Umbilical cord (tissue), 1 donor: ENCODE measurements at regions not wholly inside any gene's neighbourhood (a gene's known extent, or its start where the extent isn't known, plus 50 kb on each side); places are given as distances from the start of the nearest gene placed in this dataset.

ENCODE experiments used
- DNase-seq: peaks from one replicate; pipeline ENCODE4 v3.0.0-alpha.2; 2015; ENCODE audit warnings: low spot score

DNA sequence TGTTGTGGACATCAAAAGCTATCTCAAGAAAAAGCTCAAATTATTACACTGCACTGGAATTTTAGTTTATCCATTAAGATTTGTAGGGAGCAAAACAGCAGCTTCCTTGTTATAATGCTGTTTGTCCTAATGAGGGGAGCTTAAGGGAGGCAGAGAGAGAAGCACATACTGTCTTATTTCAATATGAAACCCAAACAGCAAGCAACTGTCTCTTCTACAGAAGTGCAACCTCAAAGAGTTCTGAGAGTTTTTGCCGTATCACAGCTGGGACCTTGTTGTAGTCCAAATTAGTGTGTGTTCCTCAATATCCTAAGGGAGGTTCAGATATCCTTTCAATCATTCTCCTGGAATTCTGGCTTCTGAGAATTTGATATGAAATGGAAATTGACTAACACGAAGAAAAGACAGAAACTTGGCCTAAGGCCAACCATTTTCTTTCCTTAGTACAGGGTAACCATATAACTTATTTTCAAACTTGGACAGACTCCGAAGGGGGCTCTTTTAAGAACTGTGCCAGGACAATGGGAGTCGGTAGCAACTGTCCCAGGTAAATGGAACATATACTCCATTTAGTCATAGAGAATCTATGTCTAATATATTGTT lies 149.3 kb upstream of the CCN2 start:
- DNase-seq = peak; percentile 23

DNA sequence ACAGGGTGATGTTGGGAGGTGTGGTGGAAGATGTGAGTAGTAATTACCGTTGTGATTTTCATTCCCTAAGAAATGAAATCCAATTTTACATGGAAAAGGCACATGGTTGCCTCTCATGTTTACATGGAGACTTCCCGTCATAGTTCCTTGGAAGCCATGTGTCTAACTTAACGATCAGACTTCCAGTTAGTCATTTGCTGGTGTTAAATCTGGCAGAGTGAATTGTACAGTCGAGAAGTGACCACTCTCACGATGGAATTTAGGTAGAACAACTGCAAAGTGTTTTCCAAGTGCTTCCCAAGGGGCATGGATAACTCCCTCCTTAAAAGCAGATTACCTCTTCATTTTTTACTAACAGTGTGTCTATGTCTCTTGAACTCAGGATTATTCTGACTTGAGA lies 145.8 kb upstream of the CCN2 start:
- no peak for DNase-seq

DNA sequence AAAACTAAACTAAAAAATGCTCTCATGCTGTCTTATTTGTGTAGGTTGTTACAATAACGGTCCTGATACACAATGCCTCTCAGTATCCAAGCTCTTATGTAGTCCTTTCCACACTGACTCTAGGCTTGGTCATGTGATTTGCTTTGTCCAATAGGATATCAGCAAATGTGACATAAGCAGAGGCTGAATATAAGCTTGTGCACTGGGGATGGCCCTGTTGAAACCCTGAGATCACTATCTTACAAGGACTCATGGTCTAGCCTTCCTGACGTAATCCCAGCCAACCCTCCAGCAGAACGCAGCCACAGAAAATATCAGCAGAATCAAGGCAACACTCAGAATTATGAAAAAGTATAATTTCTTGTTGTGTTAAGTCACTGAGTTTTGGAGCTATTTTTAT lies 145.1 kb upstream of the CCN2 start:
- DNase-seq = no peak

DNA sequence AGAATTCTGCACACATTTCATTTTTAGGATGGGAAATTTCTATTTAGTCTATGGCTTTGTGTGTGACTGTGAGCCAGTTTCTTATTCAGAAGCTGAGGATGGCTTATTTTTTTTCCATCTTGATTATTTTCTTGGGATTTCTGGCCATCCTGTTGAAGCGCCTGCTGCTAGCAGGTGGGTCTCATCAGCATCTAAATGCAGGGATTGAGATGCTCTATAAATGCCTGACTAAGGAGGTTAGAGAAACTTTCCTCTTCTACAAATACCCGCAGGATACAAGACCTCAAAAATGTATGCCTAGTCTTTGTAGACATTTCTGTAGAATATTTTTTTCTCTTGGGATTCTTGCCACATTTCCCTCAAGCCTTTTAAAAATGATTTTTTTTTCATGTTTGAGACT lies 138.0 kb upstream of the CCN2 start:
- DNase-seq = no peak

DNA sequence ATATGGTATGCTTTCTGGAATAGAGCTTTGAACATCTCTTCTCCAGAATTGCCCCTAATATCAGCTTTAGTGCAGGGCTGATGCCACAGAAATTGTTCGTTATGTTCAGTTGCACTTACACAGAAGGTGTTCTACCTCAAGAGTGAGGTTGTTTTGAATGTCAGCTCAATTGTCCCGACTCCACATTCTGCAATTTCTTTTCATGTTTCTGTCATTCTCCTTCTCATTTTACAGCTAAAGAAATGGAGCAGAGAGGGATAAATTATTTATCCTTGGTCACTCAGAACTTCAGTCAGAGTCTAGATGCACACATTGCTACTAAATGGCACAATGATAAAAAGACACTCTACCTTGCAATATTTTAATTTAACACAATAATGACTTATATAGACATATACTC lies 137.0 kb upstream of the CCN2 start:
- DNase-seq = no peak

DNA sequence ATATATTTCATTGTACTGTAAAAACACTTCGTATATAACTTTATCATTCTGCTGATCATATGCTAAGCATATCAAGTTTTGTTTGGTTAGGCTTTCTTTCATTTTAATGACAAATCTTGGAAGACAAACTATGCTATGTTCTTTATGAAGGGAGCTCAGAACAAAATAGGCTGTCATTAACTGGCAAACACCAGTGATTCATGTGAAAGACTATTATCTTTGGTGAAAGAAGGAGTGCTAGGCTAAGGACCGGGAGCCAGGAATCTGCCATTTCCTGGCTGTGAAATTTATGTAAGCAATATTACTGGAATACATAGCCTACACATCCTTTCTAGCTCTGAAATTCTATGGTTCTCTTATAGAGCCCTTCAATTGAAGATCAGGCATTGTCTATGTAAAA lies 136.2 kb upstream of the CCN2 start:
- DNase-seq = peak; percentile 32

DNA sequence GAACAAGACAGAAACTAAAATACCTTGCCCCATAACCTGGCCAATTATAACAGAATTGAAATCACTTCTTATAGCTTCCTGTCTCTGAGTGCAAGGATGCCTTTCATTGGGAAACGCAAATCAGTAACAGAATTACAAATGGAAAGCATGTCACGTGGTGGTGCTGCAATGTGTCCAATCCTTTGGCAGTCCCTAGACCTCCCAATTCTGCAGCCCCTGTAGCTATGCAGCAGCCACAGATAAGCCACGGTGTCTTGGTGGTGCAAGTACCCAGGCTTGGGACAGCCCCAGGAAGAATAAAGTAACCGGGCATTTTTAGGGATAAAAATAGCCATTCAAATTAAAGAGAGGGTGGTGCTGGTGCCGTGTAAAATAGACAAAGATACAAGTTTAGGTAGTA lies 134.6 kb upstream of the CCN2 start:
- DNase-seq = no peak

DNA sequence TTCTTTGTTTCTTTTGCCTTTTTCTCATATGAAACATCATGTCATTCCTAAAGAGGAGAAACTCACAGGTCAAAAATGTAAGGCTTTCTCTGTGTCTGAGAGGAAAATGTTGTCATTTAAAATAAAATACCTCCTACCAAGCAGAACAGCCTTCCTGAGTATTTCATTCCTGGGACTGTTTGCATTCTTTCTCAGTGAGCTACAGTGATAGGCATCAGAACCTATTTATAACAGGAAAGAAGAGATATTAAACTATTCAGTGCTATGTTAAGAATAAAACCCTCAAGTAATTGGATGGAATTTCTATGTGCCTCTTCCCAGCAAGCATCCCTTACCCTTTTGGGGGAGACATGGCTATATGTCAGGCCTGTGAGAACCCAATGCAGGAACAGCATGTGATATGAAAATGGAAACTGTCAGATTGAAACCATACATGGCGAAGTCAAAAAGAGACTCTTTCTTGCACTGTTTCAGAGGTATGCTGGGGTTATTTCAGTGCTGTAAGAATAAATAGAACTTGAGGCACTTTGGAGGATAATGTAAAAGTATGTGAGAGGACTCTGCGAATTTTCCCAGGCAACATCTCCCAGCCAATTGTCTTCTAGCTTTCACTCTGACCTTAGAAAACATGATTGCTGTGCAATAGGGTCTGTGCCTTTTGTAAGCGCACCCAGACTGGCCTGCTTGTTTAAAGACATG lies 133.8 kb upstream of the CCN2 start:
- peak; percentile 77 for DNase-seq

DNA sequence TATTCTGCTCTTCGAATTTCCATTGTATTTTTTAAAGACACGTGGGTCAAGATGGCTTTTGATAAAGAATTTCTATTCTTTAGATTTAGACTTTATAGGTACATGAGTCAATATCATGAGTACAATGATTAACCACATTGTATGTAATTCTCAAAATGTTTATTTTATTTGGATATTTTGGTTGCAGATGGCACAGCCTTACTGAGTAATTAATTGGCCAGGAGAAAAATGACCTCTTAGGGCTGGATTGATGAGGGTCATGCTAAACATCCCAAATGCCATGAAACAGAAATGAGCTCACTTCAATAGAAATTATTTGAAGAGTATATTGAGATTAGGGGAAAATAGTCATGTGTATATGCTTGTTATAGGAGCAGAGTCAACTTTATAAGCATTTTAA lies 131.2 kb upstream of the CCN2 start:
- no peak for DNase-seq

DNA sequence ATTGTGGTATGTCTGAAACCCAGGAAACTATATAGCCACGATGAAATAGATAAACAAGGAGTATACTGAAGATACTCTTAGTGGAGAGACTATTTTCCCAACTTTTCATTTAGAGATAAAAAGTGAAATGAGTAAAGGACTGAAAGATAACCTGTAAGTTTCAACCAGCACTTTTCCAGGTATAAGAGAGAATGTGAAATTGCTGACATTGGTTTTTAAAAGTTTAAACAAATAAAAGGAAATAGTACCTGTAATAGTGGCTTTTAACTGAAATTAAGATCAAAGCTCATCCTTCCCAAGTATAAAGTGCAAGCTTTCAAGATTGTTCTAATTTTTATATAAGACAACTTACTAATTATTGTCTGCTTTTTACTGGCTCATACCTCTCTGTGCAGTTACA lies 130.2 kb upstream of the CCN2 start:
- no peak for DNase-seq

DNA sequence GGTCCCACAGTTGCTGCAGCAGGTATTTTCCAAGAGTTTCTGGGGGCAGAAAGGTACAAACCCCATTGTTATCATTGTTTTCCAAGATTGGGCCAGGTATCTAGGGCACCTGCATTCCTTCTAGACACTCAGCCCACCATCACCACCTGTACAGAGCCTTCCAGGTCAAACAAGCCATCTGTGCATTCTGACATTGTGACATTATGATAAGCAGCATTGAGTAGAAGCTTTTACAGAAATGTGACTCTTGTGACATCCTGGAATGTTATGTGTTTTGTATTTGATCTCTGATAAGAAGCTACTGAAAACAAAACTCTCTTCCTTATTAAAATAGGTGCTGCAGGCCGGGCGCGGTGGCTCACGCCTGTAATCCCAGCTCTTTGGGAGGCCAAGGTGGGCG lies 128.1 kb upstream of the CCN2 start:
- DNase-seq = no peak

DNA sequence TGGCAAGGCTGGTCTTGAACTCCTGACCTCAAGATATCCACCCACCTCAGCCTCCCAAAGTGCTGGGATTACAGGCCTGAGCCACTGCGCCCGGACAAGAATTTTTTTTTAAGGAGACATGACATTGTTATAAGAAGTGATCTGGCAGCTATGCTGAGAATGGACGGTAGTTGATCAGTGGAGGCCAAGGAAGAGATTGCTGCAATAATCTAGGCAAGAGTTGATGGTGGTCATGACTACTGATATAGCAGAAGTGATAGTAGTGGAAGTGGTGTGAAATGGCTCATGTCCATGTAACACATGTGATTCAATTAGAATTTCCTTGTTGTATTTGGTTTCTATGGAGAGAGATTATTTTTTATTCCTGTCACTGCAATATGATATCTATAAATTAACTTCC lies 125.3 kb upstream of the CCN2 start:
- DNase-seq = no peak

DNA sequence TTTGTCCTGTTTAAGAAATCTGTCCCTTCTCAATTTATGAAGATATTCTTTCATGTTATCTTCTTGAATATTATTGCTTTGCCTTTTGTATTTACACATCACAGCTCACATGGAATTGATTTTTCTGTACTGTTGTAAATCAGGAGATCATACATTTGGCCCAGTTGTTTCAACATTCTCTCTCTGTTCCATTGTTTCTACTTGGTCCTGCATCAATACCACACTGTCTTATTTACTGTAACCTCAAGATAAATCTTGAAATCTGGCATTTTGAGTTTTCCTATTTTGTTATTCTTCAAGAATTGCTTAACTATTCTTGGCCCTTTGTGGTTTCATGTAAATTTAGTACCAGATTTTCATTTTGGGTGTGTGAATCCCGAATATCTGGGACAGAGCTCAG lies 121.7 kb upstream of the CCN2 start:
- DNase-seq = no peak

DNA sequence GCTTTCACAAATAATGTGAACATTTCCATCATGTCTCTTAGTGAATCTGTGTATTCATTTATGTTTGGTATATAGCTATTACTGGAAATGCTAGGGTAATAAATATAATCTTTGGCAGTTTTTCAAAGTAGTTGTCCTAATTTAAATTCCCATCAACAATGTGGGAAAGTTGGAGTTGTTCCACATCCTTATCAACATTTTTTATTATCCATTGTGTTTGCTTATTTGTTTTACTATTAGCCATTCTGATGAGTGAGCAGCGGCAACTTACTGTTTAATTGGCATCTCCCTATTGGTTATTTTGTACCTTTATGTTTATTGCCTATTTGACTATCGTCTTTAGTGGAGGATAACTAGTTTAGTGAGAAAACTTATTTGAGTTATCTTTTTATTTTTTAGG lies 121.1 kb upstream of the CCN2 start:
- no peak for DNase-seq

DNA sequence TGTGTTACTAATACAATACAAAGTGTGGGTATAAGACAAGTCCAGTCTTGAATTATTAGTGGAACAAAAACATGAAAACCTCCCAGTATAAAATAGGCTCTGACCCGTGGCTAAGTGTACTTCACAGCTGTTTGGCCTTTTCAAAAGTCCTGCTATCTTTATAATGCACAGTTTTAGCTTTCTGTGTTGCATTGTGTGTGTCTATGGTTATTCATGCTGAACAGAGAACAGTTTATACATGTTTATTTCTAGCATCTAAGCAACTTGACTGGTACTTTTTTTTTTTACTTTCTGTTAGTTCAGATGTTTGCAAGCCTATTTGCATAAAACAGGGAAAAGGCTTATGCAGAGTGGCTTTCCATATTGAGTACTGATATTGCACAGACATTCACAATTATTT lies 119.2 kb upstream of the CCN2 start:
- DNase-seq = no peak

DNA sequence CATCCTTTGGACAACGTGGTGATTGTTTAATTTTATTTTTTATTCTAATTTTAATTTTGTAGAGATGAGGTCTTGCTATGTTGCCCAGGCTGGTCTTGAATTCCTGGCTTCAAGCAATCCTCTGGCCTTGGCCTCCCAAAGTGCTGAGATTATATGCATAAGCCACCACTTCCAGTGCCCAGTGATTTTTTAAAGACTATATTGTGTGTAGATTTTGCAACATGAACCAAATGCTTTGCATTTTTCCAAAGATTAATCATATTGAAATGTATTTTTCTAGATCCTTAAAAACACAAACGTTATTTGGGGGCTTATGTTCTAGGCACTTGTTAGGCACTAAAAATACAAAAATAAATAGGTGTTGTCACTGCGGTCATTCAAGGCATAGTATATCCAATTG lies 117.6 kb upstream of the CCN2 start:
- DNase-seq = no peak

DNA sequence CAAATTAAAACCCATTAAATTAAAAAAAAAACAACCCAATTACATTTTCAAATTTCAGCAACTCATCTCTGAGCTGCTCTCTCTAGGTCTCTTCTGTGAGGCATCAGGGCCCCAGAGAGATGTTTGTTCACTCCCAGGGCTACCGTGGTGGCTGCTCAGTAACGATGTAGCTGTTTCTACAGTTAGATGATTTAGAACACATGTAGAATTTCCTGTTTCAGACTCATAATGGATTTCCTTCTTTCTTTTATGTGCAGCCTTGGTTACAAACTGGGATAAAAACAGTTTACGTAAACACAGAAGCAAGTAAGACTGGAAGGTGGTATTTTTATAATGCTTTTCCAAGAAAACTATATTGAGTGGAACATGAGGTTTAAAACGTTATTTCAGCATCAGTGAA lies 116.1 kb upstream of the CCN2 start:
- peak; percentile 27 for DNase-seq

DNA sequence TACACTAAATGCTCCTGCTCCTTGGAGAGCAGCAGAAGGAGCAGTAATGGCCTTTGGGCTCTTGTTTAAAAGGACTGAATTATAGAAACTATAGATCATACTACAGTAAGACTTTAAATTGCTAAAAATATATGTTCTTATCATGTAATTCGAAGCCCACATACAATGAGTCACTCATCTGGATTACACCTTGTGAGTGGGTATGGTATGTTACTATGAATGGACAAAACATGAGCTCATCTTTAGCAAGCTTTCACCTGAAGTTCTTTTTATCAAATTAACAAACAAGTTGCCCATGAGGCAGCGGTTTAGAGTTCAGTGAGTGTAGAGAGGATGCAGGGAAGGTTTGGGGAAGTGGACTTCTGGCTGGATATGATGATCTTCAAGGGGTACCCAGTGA lies 114.4 kb upstream of the CCN2 start:
- DNase-seq = no peak

DNA sequence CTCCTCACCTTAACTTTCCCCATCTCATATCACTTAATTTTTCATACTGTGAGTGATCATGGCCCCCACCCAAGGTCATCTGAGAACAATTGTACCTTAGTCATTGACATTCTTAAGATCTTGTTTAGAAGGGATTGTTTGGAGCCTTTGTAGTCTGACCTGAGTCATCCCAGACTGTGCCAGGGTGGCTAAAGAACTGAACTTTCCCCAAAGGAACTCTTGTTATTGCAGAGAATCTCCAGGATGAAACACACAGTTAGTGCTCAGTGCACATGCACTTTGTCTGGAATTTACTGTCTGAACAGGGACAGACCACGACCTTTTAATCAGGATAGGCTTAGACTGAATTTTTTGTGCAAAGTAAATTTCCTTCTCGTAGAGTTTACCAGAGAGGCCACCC lies 112.6 kb upstream of the CCN2 start:
- DNase-seq = peak; percentile 38

DNA sequence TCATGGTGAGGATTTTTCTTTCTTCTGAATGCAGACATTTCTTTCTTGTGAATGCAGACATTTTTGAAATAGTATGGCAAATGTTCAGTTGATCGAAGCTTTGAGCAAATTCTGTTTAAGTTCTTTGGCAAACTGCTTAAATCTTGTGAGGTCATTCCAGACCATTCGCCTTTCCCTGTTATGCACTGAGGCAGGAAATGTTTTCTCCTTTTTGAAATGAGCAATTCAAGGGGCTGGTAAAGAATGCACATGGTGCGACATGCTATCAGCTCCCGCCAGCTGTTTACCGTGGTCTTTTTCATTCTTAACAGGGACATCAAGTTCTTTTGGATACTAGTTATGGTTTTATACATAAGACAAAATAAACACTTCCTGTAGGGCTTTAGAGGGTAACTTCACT lies 112.0 kb upstream of the CCN2 start:
- DNase-seq = peak; percentile 53

DNA sequence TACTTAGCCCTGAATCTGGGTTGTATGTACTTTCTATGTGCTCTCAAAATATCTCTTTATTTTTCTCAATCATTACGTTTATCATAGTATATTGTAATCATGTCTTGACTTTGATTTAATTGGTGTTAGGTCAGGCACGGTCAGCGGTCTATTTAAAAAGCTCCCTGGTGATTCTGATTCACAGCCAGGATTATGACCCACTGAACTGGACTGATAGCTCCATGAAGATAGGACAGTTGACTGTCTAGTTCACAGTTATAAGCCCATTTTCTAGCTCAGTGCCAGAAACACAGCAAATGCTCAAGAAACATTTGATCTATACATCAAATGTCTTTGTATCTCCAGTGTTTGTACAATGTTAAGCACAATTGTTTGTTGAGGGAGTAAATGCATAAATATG lies 111.5 kb upstream of the CCN2 start:
- no peak for DNase-seq

DNA sequence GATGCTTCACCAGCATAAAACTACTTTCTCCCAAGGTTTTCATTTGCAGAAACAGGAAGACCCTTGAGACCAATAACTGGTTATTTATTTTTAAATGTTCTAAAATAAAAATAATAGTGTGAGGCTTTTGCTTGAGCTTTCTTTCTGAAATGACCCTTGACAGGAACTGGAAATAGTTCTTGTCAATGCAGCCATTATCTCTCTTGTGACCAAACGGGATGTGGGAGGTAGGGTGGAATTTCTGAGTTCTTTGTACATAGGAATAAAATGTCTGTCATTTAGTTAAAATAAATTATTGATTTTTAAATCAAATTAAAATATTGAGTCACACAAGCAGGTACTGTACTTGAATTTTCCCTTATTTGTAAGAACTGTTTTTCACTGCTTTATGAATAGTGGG lies 110.2 kb upstream of the CCN2 start:
- DNase-seq = no peak

DNA sequence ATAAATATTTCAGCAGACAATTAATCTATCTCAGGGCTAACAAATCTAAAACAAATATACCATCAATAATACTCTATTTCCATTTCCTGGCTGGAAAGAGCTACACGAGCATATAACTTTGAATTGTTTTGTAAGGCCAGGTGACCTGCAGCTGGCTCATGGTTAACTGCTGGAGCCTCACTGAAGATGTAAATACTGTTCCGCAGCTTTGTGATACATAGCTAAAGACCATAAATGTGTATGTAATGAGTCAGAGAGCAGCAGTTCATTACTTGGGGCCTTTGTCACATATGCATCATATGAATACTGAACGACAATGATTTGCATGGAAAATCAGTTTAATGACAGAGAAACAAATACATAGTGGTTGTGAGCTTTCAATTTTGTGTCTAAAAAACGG lies 109.4 kb upstream of the CCN2 start:
- DNase-seq = no peak

DNA sequence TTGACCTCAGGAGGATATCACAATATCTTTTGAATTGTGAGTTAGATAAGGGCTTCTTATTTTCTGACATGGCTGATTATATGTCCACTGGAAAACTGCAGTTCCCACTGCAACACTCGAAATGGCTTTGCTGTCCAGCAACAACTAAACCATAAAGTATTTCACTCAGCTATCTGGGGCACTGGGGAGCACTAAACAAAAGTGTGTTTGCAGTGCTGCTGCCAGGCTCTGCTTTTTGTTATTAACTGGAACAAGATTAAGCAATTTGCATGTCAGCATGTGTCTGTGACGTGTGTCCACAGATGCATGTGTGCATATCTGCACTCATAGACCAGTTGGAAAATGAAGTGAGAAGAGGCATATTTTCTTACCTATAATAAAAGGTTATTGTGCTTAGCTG lies 107.8 kb upstream of the CCN2 start:
- DNase-seq = peak; percentile 15
